ENCODE measurements at regions not wholly inside any gene's neighbourhood (a gene's known extent, or its start where the extent isn't known, plus 50 kb on each side); places are given as distances from the start of the nearest gene placed in this dataset.

DNA sequence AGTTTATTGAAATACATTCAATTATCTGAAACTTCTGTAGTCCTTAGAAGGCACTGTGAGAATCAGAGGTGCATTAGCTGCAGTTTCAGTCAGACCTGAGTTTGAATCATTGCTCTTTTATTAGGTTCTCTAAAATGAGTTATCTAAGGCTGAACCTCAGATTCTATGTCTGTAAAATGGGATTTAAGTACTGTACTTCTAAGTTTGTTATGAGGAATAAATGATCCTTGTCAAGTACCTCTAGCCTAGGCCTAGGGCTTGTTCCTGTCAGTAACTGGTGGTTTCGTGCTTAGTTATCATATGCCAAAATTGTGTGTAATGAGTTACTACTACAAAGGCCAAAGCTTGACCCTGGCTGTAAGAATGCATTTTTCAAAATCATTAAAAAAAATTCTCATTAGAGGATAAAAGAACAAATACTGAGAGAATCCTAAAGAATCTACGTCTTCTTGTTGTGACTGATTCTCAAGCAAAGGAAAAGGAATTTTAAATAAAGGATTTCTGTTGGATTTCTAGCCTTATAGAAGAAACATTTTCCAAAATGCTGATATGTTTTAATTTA lies 65.8 kb downstream of the SLIT2 start:
- TF ChIP-seq CTCF (conservative IDR thresholded peaks at IDR 0.05; ENCODE audit: low read length) (no peak), EZH2phosphoT487 (IDR thresholded peaks at IDR 0.05; ENCODE audit: borderline replicate concordance, low read depth, low read length) (no peak)

Measured in OCI-LY7 (cell line).